B cell (primary cell): ENCODE measurements at regions not wholly inside any gene's neighbourhood (a gene's known extent, or its start where the extent isn't known, plus 50 kb on each side); places are given as distances from the start of the nearest gene placed in this dataset.

Experiments used
- ATAC-seq: fragments of 200-7000 bp; cut with Tn5 transposase; one replicate; pipeline ENCODE4 v1.10.0; 2021; ENCODE audit warnings: low read depth, mild to moderate bottlenecking, moderate number of reproducible peaks, moderate library complexity
- CTCF ChIA-PET: fragments of 350-600 bp; sonication (Branson Sonifier 250); formaldehyde crosslinking; loops from one replicate; lab custom pipeline; 2021; ENCODE audit warnings: antibody characterized with exemption, inconsistent platforms; lab: Charles Lee
- POLR2A ChIA-PET: fragments of 350-600 bp; sonication (Branson Sonifier 250); formaldehyde crosslinking; loops from one replicate; lab custom pipeline; 2021; ENCODE audit warnings: antibody characterized with exemption; lab: Charles Lee
- DNase-seq: peaks from one replicate; pipeline ENCODE4 v3.0.0; 2013
- H2AFZ ChIP-seq: 2 replicates; pipeline ENCODE4 v1.6.1; 2012; ENCODE audit warnings: mild to moderate bottlenecking, low read depth, low read length; ENCODE audit not compliant: insufficient read depth, poor library complexity, severe bottlenecking
- H3K27ac ChIP-seq, 2 donors: 1 replicate in 1 of 2; 2 replicates in 1 of 2; pipeline ENCODE4 v1.5.1; 2012 to 2013; ENCODE audit warnings: low read length in 2 of 2, mild to moderate bottlenecking in 2 of 2, moderate library complexity in 1 of 2
- H3K27me3 ChIP-seq, 4 experiments: fragments of 200-600 bp in 1 of 4; sonication (generic) in 1 of 4; replicated peaks in 1 of 4; 1 replicate in 2 of 4; 2 replicates in 2 of 4; pipeline versions ENCODE4 v1.6.1 to v1.7.0; 2013 to 2016; ENCODE audit warnings: low read length in 3 of 4, mild to moderate bottlenecking in 2 of 4, mixed read lengths in 1 of 4, moderate library complexity in 1 of 4; ENCODE audit not compliant: insufficient read depth in 4 of 4, control insufficient read depth in 3 of 4; ENCODE audit errors: control extremely low read depth in 1 of 4
- H3K36me3 ChIP-seq, 2 experiments: replicated peaks in 1 of 2; 1 replicate in 1 of 2; 2 replicates in 1 of 2; pipeline versions ENCODE4 v1.6.1 to v1.7.1; 2013; ENCODE audit warnings: low read length in 1 of 2; ENCODE audit not compliant: insufficient read depth in 2 of 2, control insufficient read depth in 1 of 2; ENCODE audit errors: control extremely low read depth in 1 of 2, extremely low read depth in 1 of 2
- H3K4me1 ChIP-seq, 2 donors: fragments of 200-600 bp in 1 of 2; sonication (generic) in 1 of 2; 1 replicate in 1 of 2; 2 replicates in 1 of 2; pipeline versions ENCODE4 v1.5.1 to v1.6.1; 2013 to 2017; ENCODE audit warnings: low read length in 2 of 2; ENCODE audit not compliant: control insufficient read depth in 2 of 2, insufficient read depth in 2 of 2
- H3K4me2 ChIP-seq: replicated peaks from 2 replicates; pipeline ENCODE3; 2012; ENCODE audit warnings: mild to moderate bottlenecking, low read depth, low read length; ENCODE audit not compliant: poor library complexity, severe bottlenecking
- H3K4me3 ChIP-seq, 5 experiments: fragments of 200-600 bp in 1 of 5; sonication (generic) in 1 of 5; 1 replicate in 3 of 5; 2 replicates in 2 of 5; pipeline versions ENCODE4 v1.5.1 to v1.7.0; 2011 to 2016; ENCODE audit warnings: low read length in 4 of 5, mild to moderate bottlenecking in 4 of 5, low read depth in 2 of 5, control low read depth in 1 of 5, moderate library complexity in 1 of 5; ENCODE audit not compliant: insufficient read depth in 1 of 5; ENCODE audit errors: control extremely low read depth in 1 of 5, extremely low read depth in 1 of 5
- H3K79me2 ChIP-seq: fragments of 200-600 bp; sonication (generic); one replicate; pipeline ENCODE4 v1.6.0; 2016; ENCODE audit warnings: low read length; ENCODE audit not compliant: control insufficient read depth, insufficient read depth
- H3K9ac ChIP-seq: fragments of 200-600 bp; sonication (generic); 2 replicates; pipeline ENCODE4 v1.6.1; 2017; ENCODE audit warnings: mild to moderate bottlenecking, low read length, moderate library complexity
- H3K9me3 ChIP-seq, 3 donors: one replicate each; pipeline versions ENCODE4 v1.6.1 to v1.7.1; 2013; ENCODE audit warnings: low read length in 2 of 3; ENCODE audit not compliant: control insufficient read depth in 2 of 3, insufficient read depth in 1 of 3; ENCODE audit errors: control extremely low read depth in 1 of 3
- H4K20me1 ChIP-seq: 2 replicates; pipeline ENCODE4 v1.6.0; 2012; ENCODE audit warnings: mild to moderate bottlenecking, low read length; ENCODE audit not compliant: insufficient read depth, control insufficient read depth, poor library complexity, severe bottlenecking
- H3K27ac Mint-ChIP-seq: one replicate; pipeline ENCODE4 v1.8.0; 2021; ENCODE audit warnings: mixed read lengths
- H3K27me3 Mint-ChIP-seq: one replicate; pipeline ENCODE4 v1.8.0; 2021; ENCODE audit warnings: mixed read lengths
- H3K4me1 Mint-ChIP-seq: one replicate; pipeline ENCODE4 v1.8.0; 2021; ENCODE audit warnings: mixed read lengths
- H3K4me3 Mint-ChIP-seq: one replicate; pipeline ENCODE4 v1.8.0; 2021; ENCODE audit warnings: mixed read lengths
- H3K9me3 Mint-ChIP-seq: one replicate; pipeline ENCODE4 v1.8.0; 2022; ENCODE audit warnings: mixed read lengths; ENCODE audit not compliant: insufficient read depth
- CTCF ChIP-seq: fragments of 200-600 bp; IDR thresholded peaks from one replicate; pipeline ENCODE4 v1.8.0; 2022; ENCODE audit warnings: antibody characterized with exemption, mild to moderate bottlenecking
- EZH2 ChIP-seq: IDR thresholded peaks from 2 replicates; pipeline ENCODE4 v1.6.1; 2012; ENCODE audit warnings: borderline replicate concordance, low read depth, mild to moderate bottlenecking, moderate library complexity, low read length; ENCODE audit not compliant: insufficient read depth, poor library complexity, severe bottlenecking
- WGBS: methylation state at CpG from one replicate; pipeline ENCODE4 v1.1.5; 2013; ENCODE audit warnings: missing lambda C conversion rate; ENCODE audit not compliant: insufficient coverage; 5-methylcytosine and 5-hydroxymethylcytosine counted together
- intact Hi-C: fragments of 100-400 bp; cut with micrococcal nuclease; formaldehyde crosslinking; loops from one replicate; pipeline ENCODE4 v1.10.0; 2022

- Histone ChIP-seq H3K4me2 (no peak overlapping the region), H3K9me3 (no peaks in the 10 kb centered on the region), H2AFZ (no peak overlapping the region), H3K9ac (no peak overlapping the region), H3K27me3 (no peaks in the 10 kb centered on the region), H3K4me3 (no peak overlapping the region), H3K27ac (no peak overlapping the region), H3K4me1 (no peaks in the 10 kb centered on the region), H4K20me1 (no peaks in the 10 kb centered on the region), H3K79me2 (no peaks in the 10 kb centered on the region), H3K36me3 (no peaks in the 10 kb centered on the region)
- TF ChIP-seq CTCF, result no peak
- TF ChIP-seq EZH2, result no peak
- Mint-ChIP-seq H3K27ac (no peak overlapping the region), H3K4me3 (no peak overlapping the region), H3K27me3 (no peaks in the 10 kb centered on the region), H3K9me3 (peaks cover 3% of the 10 kb centered on the region), H3K4me1 (no peaks in the 10 kb centered on the region)
- CTCF ChIA-PET, result no interaction called here
- intact Hi-C loops, result no loop called here
- POLR2A ChIA-PET, result no interaction called here
- ATAC-seq (no peak), DNase-seq (no peak)
- WGBS, result 100% methylated on average over 2 of the region's 3 CpGs
These were observed 57.5 kb upstream of the MEOX2 start for GRCh38 chr7:15743926-15744480.

- DNase-seq, result no peak
- ChIA-PET POLR2A (no interaction called here), CTCF (no interaction called here)
- Histone ChIP-seq H3K9me3 (no peaks in the 10 kb centered on the region), H3K9ac (no peak overlapping the region), H3K4me3 (no peak overlapping the region), H3K79me2 (no peaks in the 10 kb centered on the region), H3K27me3 (no peaks in the 10 kb centered on the region), H2AFZ (no peak overlapping the region), H3K4me2 (no peak overlapping the region), H3K4me1 (no peaks in the 10 kb centered on the region), H4K20me1 (no peaks in the 10 kb centered on the region), H3K27ac (no peak overlapping the region), H3K36me3 (no peaks in the 10 kb centered on the region)
- no CpG with 5 or more reads among the region's 2 CpGs for WGBS
- no peak for TF ChIP-seq CTCF
- TF ChIP-seq EZH2, result no peak
- intact Hi-C loops, result no loop called here
- Mint-ChIP-seq H3K9me3 (no peaks in the 10 kb centered on the region), H3K27me3 (no peaks in the 10 kb centered on the region), H3K27ac (no peak overlapping the region), H3K4me3 (no peak overlapping the region), H3K4me1 (no peaks in the 10 kb centered on the region)
- ATAC-seq, result no peak
These were observed 51.1 kb upstream of the MEOX2 start for GRCh38 chr7:15737601-15738000.
